ENCODE measurements at regions not wholly inside any gene's neighbourhood (a gene's known extent, or its start where the extent isn't known, plus 50 kb on each side); places are given as distances from the start of the nearest gene placed in this dataset.

- TF ChIP-seq CTCF (IDR thresholded peaks at IDR 0.05) (no peak), POLR2A (IDR thresholded peaks at IDR 0.05) (no peak)
These were observed 245.2 kb upstream of the ADAMTS3 start for GRCh38 chr4:72814241-72814640.

Measured in esophagus squamous epithelium (tissue), 4 donors.